Stimulated activated effector memory CD8-positive, alpha-beta T cell treated with anti-CD3 and anti-CD28 coated beads, Interleukin-12 subunit alpha, Interleukin-12 subunit beta, amount 100 ng/mL, for 72 hours (primary cell): ENCODE measurements at regions not wholly inside any gene's neighbourhood (a gene's known extent, or its start where the extent isn't known, plus 50 kb on each side); places are given as distances from the start of the nearest gene placed in this dataset.

Experiments used
- ATAC-seq: fragments of 150-1000 bp; cut with Tn5 transposase; 2 replicates; pipeline ENCODE4 v1.10.0; 2021
- DNase-seq, 2 donors: peaks; one replicate each; pipeline ENCODE4 v3.0.0; 2021 to 2022; ENCODE audit warnings: low spot score in 2 of 2
- H3K27ac Mint-ChIP-seq: one replicate; pipeline ENCODE4 v1.8.0; 2022; ENCODE audit warnings: mild to moderate bottlenecking, mixed read lengths
- H3K36me3 Mint-ChIP-seq: one replicate; pipeline ENCODE4 v1.8.0; 2022; ENCODE audit warnings: mild to moderate bottlenecking, mixed read lengths
- H3K4me1 Mint-ChIP-seq: one replicate; pipeline ENCODE4 v1.8.0; 2022; ENCODE audit warnings: mixed read lengths
- H3K4me3 Mint-ChIP-seq: one replicate; pipeline ENCODE4 v1.8.0; 2022; ENCODE audit warnings: mild to moderate bottlenecking, mixed read lengths
- H3K9me3 Mint-ChIP-seq: one replicate; pipeline ENCODE4 v1.8.0; 2022; ENCODE audit warnings: mixed read lengths

DNA sequence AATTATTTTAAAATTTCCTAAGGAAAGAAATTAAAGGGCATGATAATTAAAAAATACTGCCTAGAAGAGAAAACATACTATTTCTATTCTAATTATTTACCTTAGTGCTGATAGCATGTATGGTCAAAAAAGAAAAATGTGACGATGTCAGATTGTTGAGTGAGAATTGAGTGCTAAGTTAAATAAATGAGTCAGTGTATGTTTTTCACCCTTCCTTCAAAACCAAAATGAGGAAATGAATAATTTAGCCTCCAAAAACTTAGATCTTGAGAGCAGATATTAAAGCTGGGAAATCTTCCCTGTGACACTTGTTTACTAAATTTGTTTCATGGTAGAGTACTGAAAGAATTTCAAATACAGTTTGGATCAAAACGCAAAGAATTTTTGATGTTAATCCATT, 58.6 kb upstream of the NYAP2 start:
- H3K27ac Mint-ChIP-seq: no peak overlapping the region

DNA sequence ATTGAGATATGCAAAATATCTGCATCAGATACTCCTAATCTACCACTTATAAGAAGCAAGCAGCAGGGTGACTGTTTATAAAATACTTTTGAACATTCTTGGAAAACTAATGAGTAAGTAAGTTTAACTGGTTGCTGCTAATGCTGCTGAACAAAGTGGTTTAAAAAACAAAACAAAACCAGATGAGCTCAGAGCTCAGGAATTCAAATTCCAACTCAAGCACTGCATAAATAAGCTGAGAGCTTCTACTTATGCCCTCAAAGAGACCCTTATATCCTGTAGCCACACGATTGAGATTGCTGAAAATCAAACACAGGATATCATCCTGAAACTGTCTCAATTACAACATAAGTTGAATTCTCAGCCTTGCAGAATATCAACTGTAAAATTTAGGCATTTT, 62.3 kb upstream of the NYAP2 start:
- no peak overlapping the region for H3K27ac Mint-ChIP-seq
- H3K36me3 Mint-ChIP-seq: no peaks in the 10 kb centered on the region
- H3K4me1 Mint-ChIP-seq: no peaks in the 10 kb centered on the region
- ATAC-seq (no peak), DNase-seq (no peak)
- H3K9me3 Mint-ChIP-seq: no peaks in the 10 kb centered on the region
- no peak overlapping the region for H3K4me3 Mint-ChIP-seq

More for the DNA sequence above, 58.6 kb upstream of the NYAP2 start:
- no peaks in the 10 kb centered on the region for H3K36me3 Mint-ChIP-seq
- no peak for DNase-seq
- no peak for ATAC-seq
- H3K4me3 Mint-ChIP-seq: no peak overlapping the region
- H3K9me3 Mint-ChIP-seq: peaks cover under 1% of the 10 kb centered on the region
- no peaks in the 10 kb centered on the region for H3K4me1 Mint-ChIP-seq

DNA sequence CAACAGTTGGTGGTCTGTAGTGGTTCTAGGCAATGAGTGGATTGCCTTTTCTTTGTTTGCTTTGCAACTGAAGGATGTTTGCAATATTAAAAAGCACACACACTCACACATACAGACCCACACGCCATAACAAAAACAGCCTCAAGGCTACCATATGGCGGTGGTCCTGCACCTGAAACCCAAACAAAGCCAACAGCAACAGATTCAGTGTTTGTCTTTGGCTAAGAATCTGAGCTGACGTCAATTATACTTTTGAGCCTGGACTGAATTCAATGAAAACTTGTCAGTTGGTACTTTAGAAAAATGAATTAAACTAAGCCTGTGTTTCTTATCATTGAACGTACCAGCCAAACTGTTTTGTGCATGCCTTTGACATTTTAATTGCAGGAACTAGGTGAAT, 65.0 kb upstream of the NYAP2 start:
- DNase-seq: no peak
- H3K9me3 Mint-ChIP-seq: no peaks in the 10 kb centered on the region
- no peak for ATAC-seq
- H3K27ac Mint-ChIP-seq: no peak overlapping the region
- H3K4me3 Mint-ChIP-seq: no peak overlapping the region
- no peaks in the 10 kb centered on the region for H3K4me1 Mint-ChIP-seq
- no peaks in the 10 kb centered on the region for H3K36me3 Mint-ChIP-seq

DNA sequence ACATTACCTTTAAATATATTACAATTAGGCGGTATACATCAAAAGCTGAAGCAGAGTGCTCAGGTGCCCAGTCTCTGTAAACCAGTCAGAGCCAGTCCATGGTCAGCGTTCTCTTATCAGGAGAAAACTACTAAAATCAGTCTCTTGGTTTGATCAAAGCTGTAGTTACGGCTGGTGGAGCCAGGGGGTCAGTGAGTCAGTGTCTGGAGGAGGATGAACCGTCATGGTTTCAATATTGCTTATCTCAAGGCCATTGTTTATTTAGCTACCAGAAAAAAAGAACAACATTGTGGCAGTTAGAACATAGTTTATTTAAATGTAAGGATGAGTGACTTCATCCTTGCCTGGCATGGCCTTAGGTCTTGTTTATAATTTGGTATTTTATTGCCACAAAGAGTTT, 71.3 kb upstream of the NYAP2 start:
- no peaks in the 10 kb centered on the region for H3K36me3 Mint-ChIP-seq
- no peaks in the 10 kb centered on the region for H3K4me1 Mint-ChIP-seq
- H3K9me3 Mint-ChIP-seq: no peaks in the 10 kb centered on the region
- DNase-seq (no peak), ATAC-seq (peak; percentile 77)
- no peak overlapping the region for H3K4me3 Mint-ChIP-seq
- no peak overlapping the region for H3K27ac Mint-ChIP-seq

DNA sequence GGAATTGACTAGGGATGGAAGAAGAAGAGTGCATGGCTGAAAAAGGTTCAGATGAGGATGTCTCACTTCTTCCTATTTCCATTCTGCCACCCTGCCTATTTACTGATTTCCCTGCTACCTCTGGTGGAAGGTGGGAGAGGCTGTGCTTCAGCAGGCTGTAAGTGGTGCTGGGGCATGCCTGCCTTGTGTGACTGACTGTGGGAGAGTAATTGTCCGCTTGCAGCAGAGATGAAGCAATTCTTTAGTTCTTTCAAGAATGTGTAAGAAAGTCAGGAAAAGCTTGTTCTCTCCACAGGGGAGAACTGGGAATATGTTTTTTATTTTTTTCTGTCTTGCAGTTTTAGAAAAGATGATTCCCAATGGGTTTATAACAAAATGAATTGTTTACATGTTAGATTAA, 72.5 kb upstream of the NYAP2 start:
- DNase-seq (no peak), ATAC-seq (no peak)
- no peaks in the 10 kb centered on the region for H3K36me3 Mint-ChIP-seq
- no peaks in the 10 kb centered on the region for H3K9me3 Mint-ChIP-seq
- no peak overlapping the region for H3K27ac Mint-ChIP-seq
- no peak overlapping the region for H3K4me3 Mint-ChIP-seq
- no peaks in the 10 kb centered on the region for H3K4me1 Mint-ChIP-seq

DNA sequence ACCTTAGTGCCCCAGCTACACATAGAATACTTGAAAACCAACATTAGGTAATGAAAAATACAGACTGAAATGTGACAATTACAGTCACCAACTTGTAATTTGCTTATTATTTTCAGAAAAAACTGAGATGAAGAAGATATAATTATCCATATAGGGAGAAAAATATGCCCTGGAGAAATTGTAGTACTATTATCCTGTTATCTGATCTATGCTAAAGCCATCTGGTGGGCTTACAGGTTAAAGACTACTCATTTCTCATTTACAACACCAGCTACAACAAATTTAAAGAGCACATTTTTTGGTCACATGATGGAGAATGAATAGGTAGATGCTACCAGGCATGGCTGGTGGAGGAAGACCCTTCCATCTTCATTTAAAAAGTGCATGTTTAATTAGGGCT, 79.6 kb upstream of the NYAP2 start:
- ATAC-seq: no peak
- Mint-ChIP-seq H3K4me1 (no peaks in the 10 kb centered on the region), H3K27ac (no peak overlapping the region), H3K36me3 (no peaks in the 10 kb centered on the region), H3K9me3 (peaks cover 3% of the 10 kb centered on the region), H3K4me3 (no peak overlapping the region)
- DNase-seq: no peak

DNA sequence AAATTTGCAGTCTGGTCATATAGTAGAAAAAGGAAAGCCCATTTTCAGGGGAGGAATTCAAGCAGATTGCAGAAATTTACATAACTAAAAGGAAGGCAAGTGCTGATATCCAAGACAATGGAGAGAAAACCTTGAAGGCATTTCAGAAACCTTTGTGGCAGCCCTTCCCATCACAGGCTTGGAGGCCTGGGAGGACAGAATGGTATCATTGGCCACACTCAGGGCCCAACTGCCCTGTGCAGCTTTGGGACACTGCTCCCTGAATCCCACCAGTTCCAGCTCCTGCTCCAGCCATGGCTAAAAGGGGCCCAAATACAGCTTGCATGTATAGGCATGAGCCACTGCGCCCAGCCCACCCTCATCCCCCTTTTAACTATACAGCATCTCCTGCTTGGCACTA, 81.1 kb upstream of the NYAP2 start:
- Mint-ChIP-seq H3K27ac (no peak overlapping the region), H3K9me3 (peaks cover 3% of the 10 kb centered on the region), H3K36me3 (no peaks in the 10 kb centered on the region), H3K4me3 (no peak overlapping the region), H3K4me1 (no peaks in the 10 kb centered on the region)
- no peak for DNase-seq
- no peak for ATAC-seq

DNA sequence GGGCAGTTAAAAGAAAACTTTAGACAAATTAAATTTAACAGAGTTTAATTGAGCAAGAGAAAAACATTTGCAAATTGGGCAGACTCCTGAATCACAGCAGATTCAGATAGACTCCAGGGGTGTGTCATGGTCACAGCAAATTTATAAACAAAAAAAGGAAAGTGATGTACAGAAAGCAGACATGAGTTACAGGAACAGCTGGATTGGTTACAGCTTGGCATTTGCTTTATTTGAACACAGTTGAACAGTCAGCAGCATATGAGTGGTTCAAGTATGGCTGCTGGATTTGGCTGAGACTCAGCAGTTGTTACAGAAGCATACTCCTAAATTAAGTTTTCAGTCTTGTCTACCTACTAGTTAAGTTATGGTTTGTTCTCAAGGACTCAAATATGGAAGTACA, 82.3 kb upstream of the NYAP2 start:
- Mint-ChIP-seq H3K4me1 (no peaks in the 10 kb centered on the region), H3K27ac (no peak overlapping the region), H3K4me3 (no peak overlapping the region), H3K9me3 (peaks cover 3% of the 10 kb centered on the region), H3K36me3 (no peaks in the 10 kb centered on the region)
- no peak for DNase-seq
- ATAC-seq: no peak

DNA sequence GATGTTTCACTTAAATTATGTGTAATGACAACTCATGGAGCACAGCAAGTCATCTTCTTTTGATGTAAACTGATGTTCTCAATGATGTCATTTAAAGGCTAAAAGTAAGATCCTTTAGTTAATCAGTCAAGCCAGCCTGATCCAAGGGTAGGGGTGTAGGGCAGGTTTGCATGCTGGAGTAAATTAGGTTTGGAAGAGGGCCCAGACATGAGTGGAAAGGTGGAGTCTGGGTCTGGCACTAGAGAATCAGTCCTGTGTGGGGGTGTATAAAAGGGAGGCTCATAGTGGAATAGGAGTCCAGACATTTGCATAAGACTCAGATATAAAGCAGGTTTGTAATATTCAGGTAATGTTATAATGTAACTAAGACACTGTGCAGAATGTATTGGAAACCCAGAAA, 88.8 kb upstream of the NYAP2 start:
- Mint-ChIP-seq H3K9me3 (no peaks in the 10 kb centered on the region), H3K27ac (no peak overlapping the region), H3K4me1 (no peaks in the 10 kb centered on the region), H3K36me3 (no peaks in the 10 kb centered on the region), H3K4me3 (no peak overlapping the region)
- ATAC-seq: no peak
- DNase-seq: no peak

DNA sequence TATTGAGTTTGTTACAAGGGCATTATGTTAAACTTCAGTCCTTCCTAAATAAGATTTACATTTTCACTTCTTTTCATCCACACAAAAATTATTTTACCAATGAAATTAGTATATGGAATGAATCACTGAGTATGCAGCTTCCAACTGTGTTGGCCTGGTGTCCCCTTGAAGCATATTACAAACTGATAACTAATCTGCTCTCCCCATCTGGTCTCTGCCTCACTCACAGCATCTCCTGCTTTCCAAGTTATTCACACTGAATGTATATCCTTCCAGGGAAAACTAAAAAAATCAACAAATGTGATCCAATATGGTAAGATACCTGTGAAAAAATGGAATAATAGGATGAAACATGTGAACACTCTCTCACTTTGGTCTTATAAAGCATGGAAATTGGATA, 90.0 kb upstream of the NYAP2 start:
- H3K27ac Mint-ChIP-seq: no peak overlapping the region
- DNase-seq: no peak
- no peak for ATAC-seq
- no peaks in the 10 kb centered on the region for H3K36me3 Mint-ChIP-seq
- H3K4me1 Mint-ChIP-seq: no peaks in the 10 kb centered on the region
- peaks cover 2% of the 10 kb centered on the region for H3K9me3 Mint-ChIP-seq
- no peak overlapping the region for H3K4me3 Mint-ChIP-seq

DNA sequence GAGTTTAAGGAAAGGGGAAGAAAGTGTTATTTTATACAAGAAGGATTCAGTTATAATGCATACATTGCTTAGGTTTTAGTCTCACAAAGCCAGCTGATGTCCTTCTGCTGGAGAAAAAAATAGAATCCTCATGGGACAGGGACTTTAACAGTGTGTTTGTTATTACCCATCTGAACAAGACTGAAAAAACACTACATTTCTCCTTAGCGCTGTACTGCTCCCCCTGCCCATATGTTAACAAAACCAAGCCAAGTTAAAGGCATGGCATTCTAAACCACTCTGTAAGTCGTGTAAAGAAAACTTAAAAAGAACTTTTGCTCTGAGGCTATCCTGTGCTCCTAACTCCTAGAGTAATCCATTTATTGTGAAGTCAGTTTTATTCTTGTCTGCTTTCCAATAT, 102.6 kb upstream of the NYAP2 start:
- Mint-ChIP-seq H3K4me1 (no peaks in the 10 kb centered on the region), H3K36me3 (no peaks in the 10 kb centered on the region), H3K9me3 (peaks cover 4% of the 10 kb centered on the region), H3K4me3 (no peak overlapping the region), H3K27ac (no peak overlapping the region)
- DNase-seq (no peak), ATAC-seq (no peak)

DNA sequence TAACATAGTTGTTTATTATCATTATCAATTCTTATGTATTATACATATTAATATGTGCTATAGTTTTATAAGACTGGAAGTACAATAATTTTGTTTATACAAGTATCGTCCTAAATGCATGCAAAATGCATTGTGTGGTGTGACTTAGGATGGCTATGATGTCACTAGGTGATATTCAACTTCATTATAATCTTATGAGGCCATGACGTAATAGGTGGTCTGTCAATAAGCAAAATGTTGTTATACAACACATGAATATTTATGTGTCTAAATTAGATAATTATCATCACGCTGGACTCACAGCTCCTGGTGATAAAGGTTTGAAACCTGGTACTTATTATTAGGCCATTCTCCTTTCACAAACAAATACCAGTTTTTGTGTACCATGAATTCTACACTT, 104.4 kb upstream of the NYAP2 start:
- no peak for ATAC-seq
- no peak for DNase-seq
- Mint-ChIP-seq H3K9me3 (no peaks in the 10 kb centered on the region), H3K27ac (no peak overlapping the region), H3K4me3 (no peak overlapping the region), H3K36me3 (no peaks in the 10 kb centered on the region), H3K4me1 (no peaks in the 10 kb centered on the region)

DNA sequence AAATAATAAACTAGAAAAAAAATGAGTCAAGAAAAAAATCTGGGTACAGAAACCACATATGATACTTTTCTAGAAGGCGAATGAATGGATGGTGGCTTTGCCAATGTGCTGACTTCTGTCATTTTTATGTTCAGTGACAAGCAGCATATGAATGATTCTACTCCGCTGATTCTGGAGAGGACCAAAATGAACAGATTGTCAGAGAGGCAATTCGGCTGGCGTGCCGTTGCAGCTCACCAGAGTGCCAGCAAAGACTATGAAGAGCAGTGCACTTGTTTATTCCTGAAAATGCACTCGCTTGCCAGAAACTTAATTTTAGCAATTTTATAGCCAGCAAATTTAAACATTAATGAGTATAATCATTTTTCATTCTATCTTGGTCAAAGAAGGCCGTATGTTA, 105.9 kb upstream of the NYAP2 start:
- Mint-ChIP-seq H3K4me3 (no peak overlapping the region), H3K4me1 (no peaks in the 10 kb centered on the region), H3K9me3 (no peaks in the 10 kb centered on the region), H3K27ac (no peak overlapping the region), H3K36me3 (no peaks in the 10 kb centered on the region)
- DNase-seq (no peak), ATAC-seq (no peak)

DNA sequence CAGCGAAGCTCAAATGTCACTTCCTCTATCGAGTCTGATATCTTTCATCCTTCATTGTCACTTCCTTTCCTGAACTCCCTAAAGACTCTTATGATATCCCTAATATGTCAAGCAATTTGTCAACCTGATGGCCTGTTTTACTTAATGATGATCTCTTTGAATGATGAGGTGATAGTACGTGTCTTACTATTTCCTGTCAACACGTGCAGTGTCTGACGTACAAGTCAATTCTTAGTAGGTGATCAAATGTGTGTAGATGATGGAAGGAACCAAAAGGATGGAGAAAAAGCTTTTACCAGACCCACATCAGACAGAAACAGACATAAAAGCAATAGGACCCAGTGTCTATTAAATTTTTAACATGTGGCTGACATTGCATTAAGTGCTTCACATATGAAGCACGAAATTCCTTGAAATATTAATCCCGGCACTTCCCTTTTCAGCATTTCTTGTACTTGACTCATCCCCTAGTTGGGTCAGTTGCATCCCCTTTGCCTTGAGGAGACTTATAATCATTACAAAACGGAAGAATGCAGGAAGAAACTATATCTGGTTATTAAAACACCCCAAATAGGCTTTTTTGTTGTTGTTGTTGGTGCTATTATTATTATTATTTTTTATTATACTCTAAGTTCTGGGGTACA, 108.6 kb upstream of the NYAP2 start:
- H3K27ac Mint-ChIP-seq: no peak overlapping the region

DNA sequence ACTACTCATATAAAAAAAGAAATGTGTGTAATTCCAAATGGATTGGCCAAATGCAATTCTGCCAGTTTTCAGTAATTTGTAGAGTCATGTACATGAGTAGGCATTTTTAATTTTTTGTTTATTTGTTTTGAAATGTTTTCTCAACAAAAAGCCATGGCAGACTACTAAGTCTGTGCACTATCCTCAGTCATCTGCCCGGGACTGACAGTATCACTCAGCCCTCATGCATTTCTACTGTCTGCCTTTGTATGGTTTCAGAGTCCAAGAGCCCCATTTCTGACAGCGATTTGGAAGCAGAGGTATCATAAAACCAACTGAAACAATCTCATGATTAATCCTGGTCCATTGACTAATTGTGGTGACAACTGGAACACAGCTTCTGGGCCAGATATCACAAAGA, 109.9 kb upstream of the NYAP2 start:
- no peaks in the 10 kb centered on the region for H3K9me3 Mint-ChIP-seq
- ATAC-seq (no peak), DNase-seq (no peak)
- no peaks in the 10 kb centered on the region for H3K4me1 Mint-ChIP-seq
- H3K27ac Mint-ChIP-seq: no peak overlapping the region
- H3K36me3 Mint-ChIP-seq: no peaks in the 10 kb centered on the region
- no peak overlapping the region for H3K4me3 Mint-ChIP-seq

More for the DNA sequence above, 108.6 kb upstream of the NYAP2 start:
- no peaks in the 10 kb centered on the region for H3K4me1 Mint-ChIP-seq
- ATAC-seq: no peak
- no peak overlapping the region for H3K4me3 Mint-ChIP-seq
- H3K9me3 Mint-ChIP-seq: no peaks in the 10 kb centered on the region
- no peaks in the 10 kb centered on the region for H3K36me3 Mint-ChIP-seq
- DNase-seq: no peak

DNA sequence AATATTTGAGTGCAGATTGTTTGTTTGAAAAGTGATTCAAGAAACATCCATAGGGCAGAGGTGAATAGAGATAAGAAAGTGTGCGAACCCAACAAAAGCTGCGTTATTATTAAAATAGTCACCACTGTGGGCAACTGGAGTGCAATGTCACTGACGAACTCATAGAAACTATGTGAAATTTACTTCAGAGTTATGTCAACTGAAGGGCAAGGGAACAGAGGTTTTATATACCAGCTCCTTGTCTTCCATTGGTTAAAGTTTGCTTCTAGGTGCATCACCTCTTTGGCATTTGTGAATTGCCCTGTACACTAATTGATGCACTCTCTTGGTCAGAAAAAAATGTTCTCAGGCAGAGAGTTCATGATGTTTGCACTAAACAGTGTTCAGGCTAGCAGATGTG, 110.5 kb upstream of the NYAP2 start:
- no peaks in the 10 kb centered on the region for H3K9me3 Mint-ChIP-seq
- ATAC-seq: no peak
- no peak overlapping the region for H3K4me3 Mint-ChIP-seq
- H3K4me1 Mint-ChIP-seq: no peaks in the 10 kb centered on the region
- no peak for DNase-seq
- H3K27ac Mint-ChIP-seq: no peak overlapping the region
- H3K36me3 Mint-ChIP-seq: no peaks in the 10 kb centered on the region
